Posterior vena cava (tissue), 2 donors: ENCODE measurements at regions not wholly inside any gene's neighbourhood (a gene's known extent, or its start where the extent isn't known, plus 50 kb on each side); places are given as distances from the start of the nearest gene placed in this dataset.

ENCODE experiments used
- DNase-seq: peaks from one replicate; pipeline ENCODE4 v3.0.0-alpha.2; 2020; ENCODE audit warnings: low spot score
- intact Hi-C, 2 donors: fragments of 100-400 bp; cut with DNase I; formaldehyde crosslinking; loops; one replicate each; pipeline versions ENCODE4 v1.14.1 to v1.14.2; 2022 to 2023
- donor health status: DM: yes; HTN: yes; CAD: no.
- donor health status: DM: yes; HTN: yes; CAD: no.

DNA sequence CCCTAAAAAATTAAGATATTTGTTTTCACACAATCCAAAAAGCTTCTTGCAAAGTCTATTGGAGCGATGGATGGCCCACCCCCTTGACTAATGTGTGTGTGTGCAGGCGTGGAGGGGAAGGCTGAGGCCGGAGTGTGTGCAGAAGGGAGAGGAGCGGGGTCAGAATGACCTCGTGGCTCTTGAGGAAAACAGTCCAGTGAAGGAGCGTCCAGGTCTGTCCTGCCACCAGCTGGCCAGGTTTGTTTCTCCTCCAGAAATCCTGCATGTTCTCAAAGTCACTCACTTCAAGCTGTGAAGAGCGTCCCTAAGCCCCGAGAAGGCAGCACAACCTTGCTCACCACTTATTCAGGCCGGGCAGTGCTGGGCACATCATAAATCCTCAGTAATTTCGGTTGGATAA is 69.5 kb upstream of the SSX2IP start:
- no peak for DNase-seq
- intact Hi-C loops = loop anchor here in 1 of 2 donors (5.0 to 10.0 kb wide), 2 partner anchors 315 to 1942 kb away; no protein-coding TSS in a partner anchor

GRCh38 chr1:84758968-84759491 is 68.8 kb upstream of the SSX2IP start:
- intact Hi-C loops = loop anchor here in 1 of 2 donors (5.0 to 10.0 kb wide), 2 partner anchors 314 to 1942 kb away; no protein-coding TSS in a partner anchor
- DNase-seq = no peak

GRCh38 chr1:84758476-84758875 is 68.2 kb upstream of the SSX2IP start:
- DNase-seq = no peak
- intact Hi-C loops = loop anchor here in 1 of 2 donors (5.0 to 10.0 kb wide), 2 partner anchors 314 to 1941 kb away; no protein-coding TSS in a partner anchor

DNA sequence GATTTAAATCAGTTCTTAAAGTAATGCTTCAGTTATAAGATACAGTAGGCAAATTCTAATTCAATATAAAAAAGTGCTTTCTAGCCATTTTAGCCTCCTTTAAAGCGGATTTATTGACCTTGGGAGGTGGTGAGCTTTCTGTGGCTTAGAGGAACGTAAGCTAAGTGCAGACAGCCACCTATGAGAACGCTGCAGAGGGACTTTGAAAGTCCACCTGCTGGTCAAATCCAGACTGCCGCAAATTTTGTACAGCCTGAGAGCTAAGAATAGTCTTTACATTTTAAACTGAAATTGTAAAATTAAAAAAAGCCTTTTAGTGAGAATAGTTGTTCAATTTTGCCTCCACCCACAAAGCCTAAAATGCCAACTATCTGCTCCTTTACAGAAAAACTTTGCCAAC is 67.0 kb upstream of the SSX2IP start:
- no peak for DNase-seq
- intact Hi-C loops = loop anchor here in 1 of 2 donors (5.0 to 10.0 kb wide), 2 partner anchors 312 to 1940 kb away; no protein-coding TSS in a partner anchor

- no peak for DNase-seq
- intact Hi-C loops = loop anchor here in 1 of 2 donors (5.0 to 10.0 kb wide), 2 partner anchors 312 to 1939 kb away; no protein-coding TSS in a partner anchor
These were observed 66.3 kb upstream of the SSX2IP start for GRCh38 chr1:84756455-84757082.

DNA sequence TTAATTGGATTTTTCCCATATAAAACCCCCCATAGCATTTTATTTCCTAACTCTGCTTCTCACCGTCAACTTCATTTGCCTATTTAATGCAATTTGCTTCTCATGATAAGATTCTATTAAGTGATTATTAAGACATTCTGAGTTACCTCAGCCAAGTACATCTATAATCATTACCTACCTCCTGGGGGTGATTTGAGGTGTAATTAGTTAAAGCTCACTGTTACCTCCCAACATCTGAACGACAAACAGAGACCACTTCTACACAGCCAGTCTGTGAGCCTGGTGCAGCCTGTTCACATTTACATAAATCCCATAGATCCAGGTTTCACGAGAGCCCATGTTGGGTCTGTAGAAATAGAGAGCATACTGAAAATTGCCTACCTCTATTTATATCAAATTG is 65.7 kb upstream of the SSX2IP start:
- DNase-seq = no peak
- intact Hi-C loops = loop anchor here in 1 of 2 donors (5.0 to 10.0 kb wide), 2 partner anchors 311 to 1939 kb away; no protein-coding TSS in a partner anchor

GRCh38 chr1:84755216-84755615 is 65.0 kb upstream of the SSX2IP start:
- intact Hi-C loops = loop anchor here in 1 of 2 donors (5.0 to 10.0 kb wide), 2 partner anchors 310 to 1938 kb away; no protein-coding TSS in a partner anchor
- no peak for DNase-seq

DNA sequence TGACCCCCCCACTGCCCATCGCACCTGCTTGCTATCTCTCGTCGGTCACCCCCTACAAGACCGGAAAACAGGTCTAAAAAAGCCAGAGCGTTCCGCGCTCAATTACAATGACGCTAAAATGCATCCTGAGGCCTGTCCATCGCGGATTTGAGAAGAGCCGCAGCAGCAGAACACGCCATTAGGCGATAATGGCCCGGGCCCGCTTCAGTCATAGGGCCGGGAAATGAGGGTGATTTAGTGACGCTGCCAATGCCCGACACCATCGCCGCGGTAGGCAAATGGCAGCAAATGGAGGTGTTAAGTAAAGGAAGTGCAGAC is 64.1 kb upstream of the SSX2IP start:
- DNase-seq = no peak
- intact Hi-C loops = loop anchor here in 1 of 2 donors (5.0 to 10.0 kb wide), 2 partner anchors 232 to 310 kb away; no protein-coding TSS in a partner anchor

- intact Hi-C loops = loop anchor here in 1 of 2 donors (5.0 to 10.0 kb wide), 2 partner anchors 231 to 309 kb away; no protein-coding TSS in a partner anchor
- peak; percentile 87 for DNase-seq
These were observed 63.5 kb upstream of the SSX2IP start for GRCh38 chr1:84753516-84754385.

GRCh38 chr1:84750110-84750730 is 60.0 kb upstream of the SSX2IP start:
- no peak for DNase-seq
- intact Hi-C loops = loop anchor here in 1 of 2 donors (5.0 to 10.0 kb wide), 2 partner anchors 228 to 305 kb away; no protein-coding TSS in a partner anchor

DNA sequence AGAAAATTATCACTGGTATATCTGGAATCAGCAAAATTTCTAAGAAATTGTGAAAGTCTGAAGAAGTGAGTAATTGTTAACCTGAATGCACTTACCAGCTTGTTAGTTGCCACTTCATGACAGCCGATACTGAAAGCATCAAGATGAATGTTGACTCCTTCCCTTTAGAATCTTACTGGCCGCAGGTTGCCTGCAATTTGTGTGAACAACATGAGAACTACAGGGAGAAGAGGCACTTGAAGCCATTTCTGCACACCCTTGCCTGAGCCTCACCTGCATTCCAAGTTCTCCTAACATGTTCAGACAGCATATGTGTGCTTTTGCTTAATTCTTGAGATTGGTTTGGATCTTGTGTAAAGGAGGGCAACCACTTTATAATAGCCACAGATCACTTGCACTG is 59.2 kb upstream of the SSX2IP start:
- intact Hi-C loops = loop anchor here in 1 of 2 donors (5.0 kb wide), 1 partner anchor 757 kb away; no protein-coding TSS in a partner anchor
- DNase-seq = no peak

DNA sequence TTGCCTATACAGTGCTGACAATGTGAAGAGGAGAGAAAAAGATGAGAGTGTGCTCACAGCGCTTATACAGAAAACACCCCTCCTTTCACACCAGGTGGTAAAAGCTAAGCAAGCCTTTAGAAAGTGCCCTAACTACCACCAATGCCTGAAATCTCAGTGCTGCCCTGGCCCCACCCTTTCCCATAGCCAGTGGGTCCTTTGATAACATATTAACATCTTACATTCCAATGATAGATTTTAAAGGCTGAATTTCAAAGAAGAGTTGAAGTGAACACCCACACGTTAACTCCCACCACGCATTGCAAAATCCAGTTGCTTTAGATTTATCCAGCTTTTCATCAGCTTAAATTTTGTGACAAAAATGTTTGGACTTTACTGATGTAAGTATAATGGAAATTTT is 58.1 kb upstream of the SSX2IP start:
- intact Hi-C loops = loop anchor here in 1 of 2 donors (5.0 kb wide), 1 partner anchor 756 kb away; no protein-coding TSS in a partner anchor
- DNase-seq = no peak

GRCh38 chr1:84745857-84746256 is 55.6 kb upstream of the SSX2IP start:
- intact Hi-C loops = loop anchor here in 1 of 2 donors (5.0 kb wide), 1 partner anchor 754 kb away; no protein-coding TSS in a partner anchor
- DNase-seq = no peak

DNA sequence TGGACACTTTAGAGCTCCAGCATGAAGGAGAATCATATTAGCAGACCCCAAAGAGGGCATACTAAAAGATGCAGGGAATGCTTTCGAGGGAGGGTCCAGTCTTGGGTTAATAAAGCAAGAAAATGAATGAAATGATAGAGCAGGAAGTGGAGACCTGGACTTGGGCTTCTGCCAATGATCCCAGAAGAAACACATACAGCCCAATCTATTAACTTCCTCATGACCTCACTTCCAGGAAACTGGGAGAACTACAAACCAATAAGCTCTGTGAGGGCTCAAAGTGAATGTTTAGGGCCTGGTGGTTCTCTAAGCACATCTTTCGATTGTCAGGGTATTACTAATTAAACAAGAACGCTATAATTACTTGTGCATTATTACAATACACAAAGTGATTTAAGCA is 53.6 kb upstream of the SSX2IP start:
- no peak for DNase-seq
- intact Hi-C loops = no loop called here

DNA sequence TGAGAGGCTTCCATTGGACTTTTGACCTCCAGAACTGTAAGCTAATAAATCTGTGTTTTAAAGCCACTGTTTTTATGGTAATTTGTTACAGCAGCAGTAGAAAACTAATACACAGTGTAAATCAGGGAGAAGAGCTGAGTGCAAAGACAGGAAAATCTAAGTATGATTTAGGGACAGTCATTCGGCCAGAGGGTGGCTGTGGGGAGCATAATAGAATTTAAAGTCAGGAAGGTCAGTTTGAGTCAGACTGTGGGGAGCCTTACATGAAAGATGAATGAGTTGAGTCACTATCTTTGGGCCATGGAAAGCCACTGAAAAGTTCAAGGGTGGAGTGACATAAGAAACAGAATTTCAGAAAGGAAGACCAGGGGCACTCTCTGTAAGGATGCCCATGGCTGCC is 52.4 kb upstream of the SSX2IP start:
- no peak for DNase-seq
- intact Hi-C loops = no loop called here

GRCh38 chr1:84740050-84740714 is 49.9 kb upstream of the SSX2IP start:
- intact Hi-C loops = no loop called here

More at GRCh38 chr1:84740050-84740714, 49.9 kb upstream of the SSX2IP start:
- no peak for DNase-seq
